ENCODE measurements at regions not wholly inside any gene's neighbourhood (a gene's known extent, or its start where the extent isn't known, plus 50 kb on each side); places are given as distances from the start of the nearest gene placed in this dataset.

GRCh38 chr4:121574618-121575017, 122.2 kb downstream of the ANXA5 start:
- Histone ChIP-seq H3K36me3 (ENCODE audit: control insufficient read depth, insufficient read depth, low read length) (no peaks in the 10 kb centered on the region), H3K4me3 (ENCODE audit: low read depth, low read length) (no peak overlapping the region), H3K27me3 (ENCODE audit: control insufficient read depth, insufficient read depth, low read length) (no peaks in the 10 kb centered on the region; the same call in 1 of the 2 replicates)
- POLR2A ChIA-PET = interaction anchor here (0.6 kb wide), 1 partner anchor 18 kb away, joined by 3 read pairs; no protein-coding TSS in a partner anchor
- no peak for DNase-seq (ENCODE audit: low read depth)
- TF ChIP-seq CTCF (IDR thresholded peaks at IDR 0.05; ENCODE audit: insufficient read depth, low read depth, low read length) = no peak
- CTCF ChIA-PET = no interaction called here

- POLR2A ChIA-PET = no interaction called here
- no peaks in the 10 kb centered on the region for H3K27me3 ChIP-seq (ENCODE audit: control insufficient read depth, insufficient read depth, low read length)
- H3K36me3 ChIP-seq (ENCODE audit: control insufficient read depth, insufficient read depth, low read length) = no peaks in the 10 kb centered on the region
- DNase-seq (ENCODE audit: low read depth) = no peak
- TF ChIP-seq CTCF (IDR thresholded peaks at IDR 0.05; ENCODE audit: insufficient read depth, low read depth, low read length) = no peak
- CTCF ChIA-PET = interaction anchor here (1.1 kb wide), 1 partner anchor 83 kb away, joined by 3 read pairs; no protein-coding TSS in a partner anchor
- H3K4me3 ChIP-seq (ENCODE audit: low read depth, low read length) = no peak overlapping the region
Observed at GRCh38 chr4:121567748-121568147, 129.0 kb downstream of the ANXA5 start.

GRCh38 chr4:121564840-121565375, 131.9 kb downstream of the ANXA5 start:
- CTCF ChIA-PET = interaction anchor here (0.9 kb wide), 1 partner anchor 91 kb away, joined by 3 read pairs; no protein-coding TSS in a partner anchor
- Histone ChIP-seq H3K27me3 (ENCODE audit: control insufficient read depth, insufficient read depth, low read length) (no peaks in the 10 kb centered on the region), H3K36me3 (ENCODE audit: control insufficient read depth, insufficient read depth, low read length) (no peaks in the 10 kb centered on the region), H3K4me3 (ENCODE audit: low read depth, low read length) (no peak overlapping the region)
- TF ChIP-seq CTCF (IDR thresholded peaks at IDR 0.05; ENCODE audit: insufficient read depth, low read depth, low read length) = no peak
- POLR2A ChIA-PET = no interaction called here
- no peak for DNase-seq (ENCODE audit: low read depth)

- ChIA-PET POLR2A (no interaction called here), CTCF (no interaction called here)
- Histone ChIP-seq H3K4me3 (ENCODE audit: low read depth, low read length) (no peak overlapping the region), H3K27me3 (ENCODE audit: control insufficient read depth, insufficient read depth, low read length) (no peaks in the 10 kb centered on the region), H3K36me3 (ENCODE audit: control insufficient read depth, insufficient read depth, low read length) (no peaks in the 10 kb centered on the region)
- no peak for TF ChIP-seq CTCF (IDR thresholded peaks at IDR 0.05; ENCODE audit: insufficient read depth, low read depth, low read length)
- no peak for DNase-seq (ENCODE audit: low read depth)
Observed at GRCh38 chr4:121562811-121563210, 134.0 kb downstream of the ANXA5 start.

DNA sequence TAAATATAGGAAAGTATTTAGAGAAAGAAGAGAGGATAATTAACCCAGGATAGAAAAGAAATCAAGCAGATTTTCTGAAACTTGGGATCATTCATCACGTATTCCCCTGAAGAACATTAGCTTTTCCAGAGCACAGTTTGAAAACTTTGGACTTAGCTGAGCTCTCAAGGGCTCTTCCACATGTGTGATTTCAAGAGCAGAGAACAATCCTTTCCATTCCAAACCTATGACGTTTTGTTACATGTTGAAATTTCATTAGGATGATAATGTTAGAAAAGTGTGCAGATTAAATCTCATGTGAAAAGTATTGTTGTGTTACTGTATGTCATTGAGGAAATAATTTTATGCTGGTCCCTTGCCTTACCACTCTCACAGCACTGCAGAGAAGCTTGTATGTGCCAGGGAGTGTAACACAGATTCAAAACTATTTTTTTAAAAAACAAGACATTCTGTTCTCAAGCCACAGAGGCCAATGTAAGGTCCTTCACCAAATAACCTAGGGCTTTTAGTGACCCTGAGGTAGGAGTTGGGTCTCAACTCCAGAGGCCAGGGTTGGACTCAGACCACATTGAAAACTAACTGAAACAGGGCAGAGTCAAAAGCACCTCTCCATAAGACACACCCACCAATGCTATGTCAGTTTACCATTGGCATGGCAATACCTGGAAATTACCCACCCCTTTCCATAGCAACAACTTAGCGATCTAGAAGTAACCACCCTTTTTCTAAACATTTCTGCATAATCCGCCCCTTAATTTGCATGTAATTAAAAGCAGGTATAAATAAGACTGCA, 141.3 kb downstream of the ANXA5 start:
- CTCF ChIA-PET = interaction anchor here (1.1 to 1.8 kb wide), 2 partner anchors 9 to 13 kb away, joined by 3 to 4 read pairs; no protein-coding TSS in a partner anchor
- H3K36me3 ChIP-seq (ENCODE audit: control insufficient read depth, insufficient read depth, low read length) = no peaks in the 10 kb centered on the region
- POLR2A ChIA-PET = no interaction called here
- no peaks in the 10 kb centered on the region for H3K27me3 ChIP-seq (ENCODE audit: control insufficient read depth, insufficient read depth, low read length)
- TF ChIP-seq CTCF (IDR thresholded peaks at IDR 0.05; ENCODE audit: insufficient read depth, low read depth, low read length) = no peak
- no peak for DNase-seq (ENCODE audit: low read depth)
- no peak overlapping the region for H3K4me3 ChIP-seq (ENCODE audit: low read depth, low read length)

All from BJ (cell line).